Choroid plexus epithelial cell (primary cell): ENCODE measurements at regions not wholly inside any gene's neighbourhood (a gene's known extent, or its start where the extent isn't known, plus 50 kb on each side); places are given as distances from the start of the nearest gene placed in this dataset.

Source experiments
- DNase-seq: peaks from one replicate; pipeline ENCODE4 v3.0.0-alpha.2; 2010; ENCODE audit warnings: low read depth
- H3K4me3 ChIP-seq: 2 replicates; pipeline ENCODE4 v1.5.1; 2011; ENCODE audit warnings: low read depth, mild to moderate bottlenecking, control low read depth, low read length, moderate library complexity
- TF ChIP-seq, protein P1 (sequence below): conservative IDR thresholded peaks from 2 replicates; pipeline ENCODE4 v1.5.1; 2011; ENCODE audit warnings: low read depth, mild to moderate bottlenecking, control low read depth, inconsistent platforms, low read length, moderate library complexity

DNA sequence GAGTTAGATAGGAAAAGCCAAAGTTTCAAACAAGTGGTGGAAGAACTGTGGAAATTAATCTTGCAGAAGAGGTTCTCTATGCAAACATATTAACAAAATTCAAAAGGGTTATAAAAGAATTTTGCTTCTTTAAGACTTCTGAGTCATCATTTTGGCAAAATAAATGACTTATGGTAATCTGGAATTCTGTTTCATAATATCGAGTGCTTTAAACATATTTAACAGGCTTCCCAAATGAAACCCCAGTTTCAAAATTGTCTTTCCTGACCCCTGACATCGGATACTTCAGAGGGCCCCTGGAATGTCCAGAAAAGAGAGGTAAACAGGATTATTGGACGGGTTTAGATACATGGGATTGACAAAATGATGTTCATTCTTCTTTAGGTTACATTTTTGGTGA is 444.6 kb downstream of the HTR7 start:
- no peak overlapping the region for H3K4me3 ChIP-seq
- TF ChIP-seq, protein P1, sequence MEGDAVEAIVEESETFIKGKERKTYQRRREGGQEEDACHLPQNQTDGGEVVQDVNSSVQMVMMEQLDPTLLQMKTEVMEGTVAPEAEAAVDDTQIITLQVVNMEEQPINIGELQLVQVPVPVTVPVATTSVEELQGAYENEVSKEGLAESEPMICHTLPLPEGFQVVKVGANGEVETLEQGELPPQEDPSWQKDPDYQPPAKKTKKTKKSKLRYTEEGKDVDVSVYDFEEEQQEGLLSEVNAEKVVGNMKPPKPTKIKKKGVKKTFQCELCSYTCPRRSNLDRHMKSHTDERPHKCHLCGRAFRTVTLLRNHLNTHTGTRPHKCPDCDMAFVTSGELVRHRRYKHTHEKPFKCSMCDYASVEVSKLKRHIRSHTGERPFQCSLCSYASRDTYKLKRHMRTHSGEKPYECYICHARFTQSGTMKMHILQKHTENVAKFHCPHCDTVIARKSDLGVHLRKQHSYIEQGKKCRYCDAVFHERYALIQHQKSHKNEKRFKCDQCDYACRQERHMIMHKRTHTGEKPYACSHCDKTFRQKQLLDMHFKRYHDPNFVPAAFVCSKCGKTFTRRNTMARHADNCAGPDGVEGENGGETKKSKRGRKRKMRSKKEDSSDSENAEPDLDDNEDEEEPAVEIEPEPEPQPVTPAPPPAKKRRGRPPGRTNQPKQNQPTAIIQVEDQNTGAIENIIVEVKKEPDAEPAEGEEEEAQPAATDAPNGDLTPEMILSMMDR: no peak
- DNase-seq: peak; percentile 65

DNA sequence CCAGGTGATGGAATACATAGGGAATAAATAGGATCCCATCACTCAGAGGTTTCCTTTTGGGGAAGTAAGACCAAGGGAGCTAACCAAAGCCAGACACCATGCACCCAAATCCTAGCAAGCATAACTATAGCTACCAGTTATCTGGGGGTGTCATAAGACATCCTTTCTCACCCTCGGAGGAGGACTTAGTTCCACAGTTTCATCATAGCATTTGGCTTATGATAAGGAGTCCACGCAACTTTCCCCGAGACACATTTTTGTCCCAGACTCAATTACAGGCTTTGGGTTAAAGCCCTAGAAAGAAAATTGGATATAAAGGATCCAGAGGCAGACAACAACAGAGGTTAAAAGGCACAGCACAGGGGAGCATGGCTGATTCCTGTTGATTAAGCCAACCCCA is 442.9 kb downstream of the HTR7 start:
- TF ChIP-seq, protein P1: no peak
- DNase-seq: no peak
- H3K4me3 ChIP-seq: no peak overlapping the region

DNA sequence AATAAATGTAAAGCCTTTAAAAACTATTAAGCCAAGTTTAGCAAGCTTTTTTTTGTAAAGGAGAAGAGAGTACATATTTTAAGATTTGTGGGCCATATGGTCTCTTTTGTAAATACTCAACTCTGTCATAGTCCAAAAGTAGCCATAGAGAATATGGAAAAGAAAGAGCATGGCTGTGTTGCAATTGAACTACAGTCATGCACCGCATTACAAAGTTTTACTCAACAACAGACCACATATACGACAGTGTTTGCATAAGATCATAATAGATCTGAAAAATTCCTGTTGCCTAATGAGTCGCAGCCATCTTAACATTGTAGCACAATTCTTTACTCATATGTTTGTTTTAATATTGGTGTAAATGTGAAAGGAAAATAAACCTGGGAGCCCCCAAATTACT is 440.8 kb downstream of the HTR7 start:
- H3K4me3 ChIP-seq: no peak overlapping the region
- TF ChIP-seq, protein P1: no peak
- DNase-seq: peak; percentile 95

DNA sequence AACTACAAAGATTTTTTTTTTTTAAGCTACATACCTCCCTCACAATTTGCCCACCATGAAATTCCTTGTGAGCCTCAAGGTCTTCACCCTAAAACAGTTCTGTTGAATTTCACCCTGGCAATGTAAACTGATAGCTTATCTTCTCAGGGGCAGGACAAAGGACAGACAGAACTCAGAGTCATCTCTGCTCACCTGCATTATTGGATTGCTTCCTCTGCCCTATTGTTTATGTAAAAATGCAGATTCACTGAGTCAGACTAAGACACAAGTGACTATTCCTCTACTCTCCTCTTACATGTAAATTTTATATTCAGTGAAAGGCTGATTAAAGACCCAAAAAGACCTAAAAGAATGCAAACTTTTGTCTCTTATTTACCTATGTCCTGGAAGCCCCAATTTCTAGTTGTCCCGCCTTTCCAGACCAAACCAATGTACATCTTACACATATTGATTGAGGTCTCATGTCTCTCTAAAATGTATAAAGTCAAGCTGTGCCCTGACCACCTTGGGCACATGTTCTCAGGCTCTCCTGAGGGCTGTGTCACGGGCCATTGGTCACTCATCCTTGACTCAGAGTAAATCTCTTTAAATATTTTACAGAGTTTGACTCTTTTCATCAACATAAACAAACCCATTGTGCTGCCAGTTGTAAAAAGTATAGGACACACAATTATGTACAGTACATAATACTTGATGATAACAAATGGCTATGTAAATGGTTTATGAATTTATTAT is 440.2 kb downstream of the HTR7 start:
- no peak for DNase-seq
- H3K4me3 ChIP-seq: no peak overlapping the region
- TF ChIP-seq, protein P1: no peak

DNA sequence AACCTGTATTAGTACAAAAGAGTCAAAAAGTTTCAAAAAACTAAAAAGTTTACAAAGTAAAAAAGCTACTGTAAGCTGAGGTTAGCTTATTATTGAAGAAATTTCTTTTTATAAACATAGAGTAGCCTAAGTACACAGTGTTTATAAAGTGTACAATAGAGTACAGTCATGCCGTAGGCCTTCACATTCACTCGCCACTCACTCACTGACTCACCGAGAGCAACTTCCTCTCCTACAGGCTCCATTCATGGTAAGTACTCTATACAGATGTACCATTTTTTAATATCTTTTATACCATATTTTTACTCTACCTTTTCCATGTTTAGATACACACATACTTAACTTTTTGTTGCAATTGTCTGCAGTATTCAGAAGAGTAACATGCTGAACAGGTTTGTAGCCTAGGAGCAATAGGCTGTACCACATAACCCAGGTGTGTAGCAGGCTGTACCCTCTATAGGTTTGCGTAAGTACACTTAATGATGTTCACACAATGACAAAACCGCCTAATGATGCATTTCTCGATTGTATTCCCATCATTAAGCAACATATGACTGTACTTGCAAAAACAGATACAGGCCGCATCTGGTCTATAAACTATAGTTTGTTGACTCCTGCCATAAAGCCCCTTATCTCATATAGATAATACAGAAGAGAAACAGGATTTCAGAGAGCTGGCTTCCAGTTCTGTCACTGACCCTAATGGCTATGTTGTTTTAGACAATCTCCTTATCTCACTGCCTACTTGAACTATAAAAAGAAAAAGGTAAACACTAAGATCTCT is 438.8 kb downstream of the HTR7 start:
- peak; percentile 94 for DNase-seq
- TF ChIP-seq, protein P1: no peak
- H3K4me3 ChIP-seq: no peak overlapping the region

DNA sequence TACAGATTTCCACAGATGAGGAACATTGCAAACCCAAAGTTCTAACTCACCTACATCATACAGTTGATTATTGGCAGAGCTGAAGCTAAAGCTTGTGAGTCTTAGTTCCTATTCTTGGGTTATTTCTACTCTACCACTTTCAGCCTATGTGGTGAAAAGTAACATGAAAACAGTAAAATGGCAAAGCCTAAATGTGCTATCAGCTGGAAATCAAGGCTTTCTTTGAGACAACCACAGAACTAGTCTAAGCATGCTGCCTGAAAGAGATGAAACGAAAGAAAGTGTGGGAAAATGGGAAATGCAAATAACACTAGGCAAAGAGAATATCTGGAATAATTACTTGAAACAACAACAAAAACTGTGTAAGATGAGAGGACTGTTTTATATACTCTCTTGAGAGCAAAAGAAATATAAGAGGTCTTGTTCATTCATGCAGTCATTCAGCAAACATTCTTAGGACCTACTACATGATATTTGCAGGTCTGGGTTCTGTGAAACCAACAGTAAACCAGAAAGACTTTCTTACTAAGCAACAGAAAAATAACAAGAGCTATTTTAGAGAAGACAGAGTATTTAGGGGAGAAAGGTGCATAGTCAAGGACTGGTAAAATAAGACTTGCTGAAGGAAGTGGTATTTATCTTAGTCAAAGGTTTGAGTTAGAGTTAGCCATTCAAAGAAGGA is 437.1 kb downstream of the HTR7 start:
- DNase-seq: no peak
- TF ChIP-seq, protein P1: no peak
- no peak overlapping the region for H3K4me3 ChIP-seq
